VCaP (cell line): ENCODE measurements at regions not wholly inside any gene's neighbourhood (a gene's known extent, or its start where the extent isn't known, plus 50 kb on each side); places are given as distances from the start of the nearest gene placed in this dataset.

Experiments
- H3K27ac ChIP-seq: fragments of 450-650 bp; 2 replicates; pipeline ENCODE4 v1.5.1; 2017
- TF ChIP-seq, protein P1 (sequence below): fragments of 450-650 bp; conservative IDR thresholded peaks from 2 replicates; pipeline ENCODE4 v1.5.1; 2017; ENCODE audit warnings: mild to moderate bottlenecking, moderate library complexity

DNA sequence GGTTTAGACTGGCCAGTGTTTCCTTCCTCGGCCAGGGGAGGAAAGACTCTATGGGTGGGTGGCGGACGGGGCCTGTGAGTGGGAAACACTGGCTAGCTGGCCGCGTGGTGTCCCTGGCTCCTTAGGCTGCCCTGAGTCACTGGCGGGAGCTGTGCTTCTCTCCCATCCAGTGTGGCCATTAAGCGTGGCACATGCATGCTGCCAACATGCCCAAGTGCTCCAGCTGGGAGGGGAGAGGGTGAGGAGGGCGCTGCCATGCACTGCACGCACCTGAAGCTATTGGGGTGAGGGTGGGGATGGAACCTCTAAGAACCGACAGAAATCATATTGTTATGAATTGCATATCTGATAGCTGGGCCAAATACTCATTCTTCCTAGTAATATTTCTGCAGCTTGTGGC is 270.8 kb downstream of the CALCRL start:
- H3K27ac ChIP-seq, result no peak overlapping the region
- TF ChIP-seq, protein P1, sequence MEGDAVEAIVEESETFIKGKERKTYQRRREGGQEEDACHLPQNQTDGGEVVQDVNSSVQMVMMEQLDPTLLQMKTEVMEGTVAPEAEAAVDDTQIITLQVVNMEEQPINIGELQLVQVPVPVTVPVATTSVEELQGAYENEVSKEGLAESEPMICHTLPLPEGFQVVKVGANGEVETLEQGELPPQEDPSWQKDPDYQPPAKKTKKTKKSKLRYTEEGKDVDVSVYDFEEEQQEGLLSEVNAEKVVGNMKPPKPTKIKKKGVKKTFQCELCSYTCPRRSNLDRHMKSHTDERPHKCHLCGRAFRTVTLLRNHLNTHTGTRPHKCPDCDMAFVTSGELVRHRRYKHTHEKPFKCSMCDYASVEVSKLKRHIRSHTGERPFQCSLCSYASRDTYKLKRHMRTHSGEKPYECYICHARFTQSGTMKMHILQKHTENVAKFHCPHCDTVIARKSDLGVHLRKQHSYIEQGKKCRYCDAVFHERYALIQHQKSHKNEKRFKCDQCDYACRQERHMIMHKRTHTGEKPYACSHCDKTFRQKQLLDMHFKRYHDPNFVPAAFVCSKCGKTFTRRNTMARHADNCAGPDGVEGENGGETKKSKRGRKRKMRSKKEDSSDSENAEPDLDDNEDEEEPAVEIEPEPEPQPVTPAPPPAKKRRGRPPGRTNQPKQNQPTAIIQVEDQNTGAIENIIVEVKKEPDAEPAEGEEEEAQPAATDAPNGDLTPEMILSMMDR, result no peak

DNA sequence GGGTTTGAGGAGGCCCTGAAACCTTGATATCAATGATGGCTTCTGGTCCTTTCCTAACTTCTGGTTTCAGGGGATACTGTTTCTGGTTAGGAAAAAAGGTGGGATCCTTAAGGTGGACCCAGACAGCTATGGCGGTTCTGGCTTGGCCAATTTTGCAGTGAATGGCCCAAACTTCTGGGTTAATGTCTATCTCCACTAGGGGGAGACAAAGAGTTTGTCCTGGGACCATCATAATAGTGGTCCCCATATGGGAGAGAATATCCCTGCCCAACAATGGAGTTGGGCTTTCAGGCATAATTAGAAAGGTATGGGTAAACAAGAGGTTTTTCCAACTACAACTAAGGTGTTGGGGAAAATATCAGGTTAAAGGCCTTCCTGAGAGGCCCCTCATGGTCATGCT is 273.5 kb downstream of the CALCRL start:
- TF ChIP-seq, protein P1, result 0 out of 2 replicates have a peak, but pooled peaks have one; percentile 13
- no peak overlapping the region for H3K27ac ChIP-seq

DNA sequence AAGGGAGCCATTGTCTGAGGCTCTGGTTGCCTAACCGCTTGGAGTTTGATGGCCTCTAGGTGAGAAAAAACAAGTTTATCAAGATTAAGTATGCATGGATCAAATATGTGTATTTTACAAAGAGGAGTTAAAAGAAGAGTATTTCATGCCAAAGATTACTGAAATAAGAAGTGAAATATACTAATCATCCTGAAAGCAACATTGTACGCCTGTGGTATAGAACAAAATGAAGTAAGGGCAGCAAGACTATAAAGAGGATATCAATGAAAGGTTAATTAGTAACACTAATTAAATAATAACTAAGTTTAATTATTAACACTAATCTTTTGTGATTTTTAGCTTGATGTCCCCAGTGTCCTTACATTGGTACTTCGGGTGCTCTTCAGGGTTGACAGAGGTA is 276.7 kb downstream of the CALCRL start:
- no peak overlapping the region for H3K27ac ChIP-seq
- TF ChIP-seq, protein P1, result no peak

DNA sequence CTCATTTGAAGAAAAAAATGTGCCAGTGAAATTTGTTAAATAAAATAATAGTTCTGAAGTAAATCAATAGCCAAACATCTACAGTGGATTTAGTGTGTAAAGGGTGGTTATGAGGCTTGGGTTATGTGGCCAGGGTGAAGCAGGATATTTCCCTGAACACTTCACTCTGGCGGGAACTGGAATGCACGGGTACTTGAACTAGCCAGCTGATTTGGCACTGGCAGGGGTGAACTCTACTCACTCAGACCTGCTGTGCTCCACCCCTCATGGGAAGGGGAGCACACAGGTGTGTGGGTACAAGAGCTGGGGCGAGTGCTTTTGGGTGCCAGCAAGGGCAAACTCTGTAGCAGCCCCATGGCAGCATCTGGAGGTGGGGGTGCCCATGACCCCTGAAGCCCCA is 278.2 kb downstream of the CALCRL start:
- H3K27ac ChIP-seq, result no peak overlapping the region
- TF ChIP-seq, protein P1, result no peak

DNA sequence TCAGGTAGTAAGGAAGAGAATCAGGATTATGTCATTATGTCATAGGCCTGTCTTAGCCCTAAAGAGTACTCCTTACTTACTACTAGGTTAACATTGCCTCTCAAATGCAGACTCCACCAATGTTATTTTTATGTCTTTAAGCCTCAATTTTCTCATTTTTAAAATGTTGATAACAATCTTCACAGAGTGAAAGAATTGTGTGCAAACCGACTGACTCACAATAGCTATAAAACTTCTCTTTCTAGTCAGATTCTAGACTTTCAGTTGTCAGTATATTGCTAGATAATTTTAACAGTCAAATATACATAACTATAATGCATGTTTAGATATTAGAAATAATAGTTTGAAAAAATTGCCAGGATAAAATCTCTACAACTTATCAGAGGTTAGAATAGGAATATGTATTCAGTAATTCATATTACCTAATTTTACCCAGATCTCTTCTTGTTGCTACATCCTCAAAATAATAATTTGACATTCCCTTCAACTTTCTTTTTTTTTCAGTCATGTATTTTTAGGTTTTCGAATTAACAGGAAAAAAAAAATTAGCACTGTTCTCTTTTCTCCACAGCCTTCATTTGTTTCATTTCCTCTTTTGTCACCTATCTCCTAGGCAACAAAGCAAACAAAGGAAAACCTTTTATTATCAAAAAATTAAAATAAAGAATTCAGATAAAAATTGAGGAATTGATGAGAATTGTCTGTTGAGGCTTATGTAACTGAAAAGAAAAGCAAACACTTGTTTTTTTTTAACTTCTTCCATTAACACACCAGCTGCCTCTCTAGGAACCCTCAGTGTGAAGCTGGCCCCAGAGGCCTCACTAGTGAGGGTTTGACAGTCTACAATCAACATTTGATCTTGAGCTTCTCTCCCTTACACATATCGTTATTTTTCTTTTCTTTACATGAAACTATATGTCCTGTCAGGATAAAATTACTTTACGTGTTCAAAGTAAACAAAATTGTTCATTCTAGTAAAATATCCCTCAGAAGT is 279.0 kb downstream of the CALCRL start:
- H3K27ac ChIP-seq, result no peak overlapping the region
- TF ChIP-seq, protein P1, result no peak

DNA sequence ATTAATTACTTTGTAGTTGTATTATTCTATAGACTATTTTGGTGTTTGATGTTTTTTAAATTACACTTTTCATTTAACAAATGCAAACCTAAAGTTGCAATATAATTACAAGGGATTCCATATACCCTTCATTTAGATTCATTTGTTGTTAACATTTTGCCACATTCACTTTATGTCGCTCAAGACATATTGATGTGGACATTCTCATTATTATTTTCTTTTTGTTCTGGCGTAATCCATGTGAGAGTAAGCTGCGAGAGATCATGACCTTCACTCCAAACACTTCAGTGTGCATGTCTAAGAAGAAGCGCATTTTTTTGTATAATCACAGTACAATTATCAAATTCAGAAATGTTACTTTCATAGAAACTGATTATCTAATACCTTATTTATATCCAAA is 280.6 kb downstream of the CALCRL start:
- H3K27ac ChIP-seq, result no peak overlapping the region
- TF ChIP-seq, protein P1, result no peak

DNA sequence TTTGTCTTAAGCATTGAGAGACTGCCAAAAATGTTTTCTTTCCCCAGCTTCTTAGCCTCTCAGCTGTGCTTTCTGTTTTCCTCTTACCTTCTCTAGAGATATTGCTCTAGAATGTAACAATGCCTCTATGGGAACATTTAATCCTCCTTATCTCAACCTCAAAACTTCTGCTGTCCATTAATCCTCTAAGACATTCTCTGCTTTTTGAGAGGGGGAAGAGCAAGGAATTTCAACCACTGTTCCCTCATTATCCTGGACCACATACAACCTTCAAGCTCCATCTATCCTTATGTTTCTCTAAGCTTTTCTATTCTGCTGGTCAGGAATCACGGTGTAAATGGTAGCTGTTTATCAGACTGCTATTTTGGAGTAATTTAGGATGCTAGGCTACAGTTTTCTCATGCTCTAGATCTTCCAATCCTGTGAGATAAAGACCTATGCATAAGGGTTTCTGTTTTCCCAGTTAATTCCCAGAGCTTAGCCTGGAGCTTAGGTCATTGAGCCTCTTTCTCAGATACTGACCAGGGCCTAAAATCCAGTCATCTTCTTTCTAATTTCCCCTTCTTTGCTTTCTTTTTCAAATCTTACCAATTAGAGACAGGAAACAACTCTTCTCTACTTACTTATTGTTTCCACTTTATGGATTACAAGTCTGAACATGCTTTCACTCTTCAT is 282.0 kb downstream of the CALCRL start:
- no peak overlapping the region for H3K27ac ChIP-seq
- TF ChIP-seq, protein P1, result no peak
